ENCODE measurements at regions not wholly inside any gene's neighbourhood (a gene's known extent, or its start where the extent isn't known, plus 50 kb on each side); places are given as distances from the start of the nearest gene placed in this dataset.

DNA sequence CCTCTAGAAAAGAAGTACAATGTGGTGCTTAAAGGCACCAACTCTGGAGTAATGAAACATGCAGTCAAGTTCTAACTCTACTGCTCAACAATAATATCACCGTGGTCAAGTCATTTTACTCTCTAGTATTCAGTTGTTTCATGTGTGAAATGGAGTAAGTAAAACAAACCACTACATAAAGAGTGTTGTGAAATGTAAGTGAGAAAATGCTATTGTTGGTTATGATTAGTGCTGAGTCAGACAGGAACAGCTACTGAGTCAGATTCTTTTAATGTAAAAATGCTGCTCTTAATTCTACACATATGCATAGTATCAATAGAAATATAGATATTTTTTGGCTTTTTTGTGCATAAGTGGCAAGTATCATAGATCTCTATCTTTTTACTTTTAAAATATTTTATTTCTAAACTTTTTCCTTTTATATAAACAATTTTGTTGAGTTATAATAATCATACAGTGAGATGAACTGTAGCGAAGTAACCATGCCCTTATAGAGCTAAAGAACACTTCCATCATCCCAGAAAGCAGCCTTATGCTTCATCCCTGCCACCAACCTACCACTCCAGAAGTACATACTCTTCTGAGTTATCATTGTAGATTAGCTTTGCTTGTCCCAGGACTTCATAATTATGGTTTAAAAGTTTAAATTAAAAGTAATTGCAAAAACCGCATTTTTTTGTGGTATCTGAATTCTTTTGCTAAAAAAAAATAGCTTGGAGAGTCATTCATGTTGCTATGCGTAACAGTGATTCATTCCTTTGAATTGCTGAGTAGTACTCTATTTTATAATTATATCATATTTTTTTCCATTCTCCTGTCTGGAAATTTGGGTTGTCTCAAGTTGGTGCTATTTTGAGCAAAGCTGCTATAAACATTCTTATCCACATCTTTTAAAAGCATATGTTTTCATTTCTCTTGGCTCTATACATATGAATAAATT, 548.2 kb upstream of the CLINT1 start:
- DNase-seq (ENCODE audit: low read depth): no peak

DNA sequence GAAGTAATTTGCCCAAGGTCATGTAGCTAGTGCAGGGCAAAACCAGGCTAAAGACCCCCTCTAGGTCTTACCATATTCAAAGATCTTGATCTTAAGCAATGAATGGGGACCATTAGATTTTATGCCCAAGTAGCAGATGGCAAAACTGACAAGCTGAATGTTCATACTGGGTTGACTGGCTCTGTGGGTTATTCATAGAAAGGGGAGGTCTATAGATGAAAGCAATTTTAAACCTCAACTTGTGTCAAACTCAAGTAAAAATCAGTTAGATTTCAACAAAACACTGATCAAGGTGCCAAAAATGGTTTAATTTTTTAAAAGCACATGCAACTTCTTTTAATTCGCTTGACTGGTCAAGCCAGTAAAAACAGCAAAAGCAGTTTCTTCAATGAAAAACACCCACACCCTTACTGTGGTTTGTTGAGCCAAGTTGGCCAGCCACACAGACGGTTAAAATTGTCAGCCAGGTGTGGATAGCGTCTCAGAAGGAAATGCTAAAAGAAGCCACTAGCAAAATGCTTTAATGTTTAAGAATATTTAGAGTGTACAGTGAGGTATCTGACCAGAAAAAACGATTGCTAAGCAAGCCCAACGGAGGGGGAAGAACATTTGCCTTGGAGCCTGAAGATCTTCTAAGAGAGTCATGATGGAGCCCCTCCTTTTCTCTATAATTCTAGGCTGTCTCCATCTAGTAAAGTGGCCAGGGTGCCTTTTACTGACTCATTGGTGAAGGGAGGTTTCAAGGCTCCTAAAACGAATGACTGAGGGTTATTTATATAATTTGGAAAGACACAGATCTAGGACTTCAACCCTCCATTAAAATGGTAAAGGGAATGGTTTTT, 539.6 kb upstream of the CLINT1 start:
- no peak for DNase-seq (ENCODE audit: low read depth)

DNA sequence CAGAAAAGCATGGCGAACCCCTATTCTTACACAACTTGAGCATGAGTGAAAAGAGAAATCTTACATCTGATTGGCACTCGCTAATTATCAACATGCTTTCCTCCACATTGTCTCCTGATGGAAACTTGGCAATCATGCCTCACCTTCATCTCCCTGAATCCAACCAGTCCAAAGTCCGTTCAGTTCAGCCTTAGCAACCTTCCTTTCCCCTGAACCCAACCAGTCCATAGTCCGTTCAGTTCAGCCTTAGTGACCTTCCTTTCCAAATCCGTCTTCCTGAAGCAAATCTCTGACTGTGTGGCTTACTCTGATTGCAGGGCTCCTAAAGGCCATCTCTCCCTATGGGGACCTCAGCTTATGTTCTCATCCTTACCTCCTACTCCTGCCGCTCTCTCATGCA, 538.3 kb upstream of the CLINT1 start:
- DNase-seq (ENCODE audit: low read depth): no peak

- DNase-seq (ENCODE audit: low read depth): no peak
Measured at GRCh38 chr5:158394102-158394501, 535.2 kb upstream of the CLINT1 start.

- no peak for DNase-seq (ENCODE audit: low read depth)
Measured at GRCh38 chr5:158393457-158393856, 534.5 kb upstream of the CLINT1 start.

DNA sequence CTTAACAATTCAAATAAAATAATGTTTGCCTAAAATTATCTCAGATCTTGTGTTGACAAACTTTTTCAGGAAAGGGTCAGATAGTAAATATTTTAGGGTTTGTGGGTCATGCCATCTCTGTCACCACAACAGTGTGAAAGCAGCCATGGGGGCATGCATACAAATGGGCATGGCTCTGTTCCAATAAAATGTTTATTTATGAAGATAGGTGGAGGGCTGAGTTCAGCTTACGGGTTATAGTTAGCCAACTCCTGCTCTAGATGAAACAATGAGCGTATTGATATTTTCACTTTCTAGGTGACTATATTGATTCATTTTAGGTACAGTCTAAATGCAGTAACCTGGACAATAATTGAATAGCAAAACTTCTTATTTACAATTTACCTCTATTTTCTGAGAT, 533.8 kb upstream of the CLINT1 start:
- DNase-seq (ENCODE audit: low read depth): no peak

- no peak for DNase-seq (ENCODE audit: low read depth)
Measured at GRCh38 chr5:158390577-158390976, 531.6 kb upstream of the CLINT1 start.

DNA sequence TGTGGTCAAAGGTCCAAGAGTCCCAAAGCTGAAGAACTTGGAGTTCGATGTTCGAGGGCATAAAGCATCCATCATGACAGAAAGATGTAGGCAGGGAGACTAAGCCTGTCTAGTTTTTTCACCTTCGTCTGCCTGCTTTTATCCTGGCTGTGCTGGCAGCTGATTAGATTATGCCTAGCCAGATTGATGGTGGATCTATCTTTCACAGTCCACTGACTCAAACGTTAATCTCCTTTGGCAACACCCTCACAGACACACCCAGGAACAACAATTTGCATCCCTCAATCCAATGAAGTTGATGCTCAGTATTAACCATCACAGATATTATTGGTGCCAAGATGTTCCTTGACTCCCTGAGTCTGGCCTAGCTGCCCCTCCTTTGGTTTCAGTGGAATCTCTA, 530.8 kb upstream of the CLINT1 start:
- no peak for DNase-seq (ENCODE audit: low read depth)

DNA sequence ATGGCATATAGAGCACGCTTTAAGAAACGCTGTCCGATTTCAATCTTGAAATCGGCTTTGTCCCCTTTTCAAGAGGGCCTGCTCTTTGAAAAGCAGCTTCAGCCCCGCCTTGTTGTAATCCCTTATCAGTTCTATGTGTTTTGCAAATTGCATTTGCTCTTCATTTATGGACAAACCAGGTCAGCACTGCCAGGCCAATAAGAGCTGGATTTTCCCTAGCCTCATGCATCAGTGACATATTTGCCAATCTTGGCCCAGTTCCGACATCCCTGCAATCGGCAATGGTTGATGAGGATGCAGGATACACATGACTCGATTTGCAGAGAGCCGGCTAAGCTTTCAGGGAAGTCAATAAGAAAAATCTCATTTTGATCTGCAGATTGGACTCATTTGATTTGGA, 529.1 kb upstream of the CLINT1 start:
- no peak for DNase-seq (ENCODE audit: low read depth)

DNA sequence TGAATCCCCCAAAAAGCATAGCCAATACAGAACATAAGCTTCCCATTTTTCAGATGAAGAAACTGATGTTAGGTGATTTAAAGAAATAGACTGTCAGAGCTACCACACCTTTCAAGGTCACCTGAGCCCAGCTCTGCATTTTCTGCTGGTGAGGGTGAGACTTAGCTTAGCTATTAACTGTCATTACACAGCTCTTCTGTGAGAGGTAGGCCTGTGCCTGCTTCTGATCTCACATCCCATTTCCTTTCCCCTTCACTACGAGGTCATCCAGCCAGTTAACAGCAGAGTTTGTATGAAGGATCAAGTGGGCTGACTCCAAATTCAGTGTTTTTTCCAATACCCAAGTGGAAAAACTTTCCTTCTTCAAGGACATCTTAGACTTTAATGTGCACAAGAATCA, 528.6 kb upstream of the CLINT1 start:
- no peak for DNase-seq (ENCODE audit: low read depth)

DNA sequence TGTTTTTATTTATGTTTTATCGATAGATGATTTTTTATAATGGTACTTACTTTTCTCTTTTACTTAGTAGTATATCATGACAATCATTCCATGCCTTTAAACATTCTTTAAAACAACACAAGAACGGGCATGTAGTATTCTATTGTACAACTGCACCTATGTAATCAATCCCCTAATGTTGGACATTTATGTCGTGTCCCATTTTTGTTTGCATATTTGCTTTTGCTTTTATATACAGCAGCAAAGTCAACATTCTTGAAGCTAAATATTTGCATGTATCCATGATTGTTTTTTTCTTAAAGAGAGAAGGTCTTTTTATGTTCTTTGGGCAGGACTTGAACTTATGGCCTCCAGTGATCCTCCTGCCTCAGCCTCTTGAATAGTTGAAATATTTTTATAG, 527.0 kb upstream of the CLINT1 start:
- no peak for DNase-seq (ENCODE audit: low read depth)

DNA sequence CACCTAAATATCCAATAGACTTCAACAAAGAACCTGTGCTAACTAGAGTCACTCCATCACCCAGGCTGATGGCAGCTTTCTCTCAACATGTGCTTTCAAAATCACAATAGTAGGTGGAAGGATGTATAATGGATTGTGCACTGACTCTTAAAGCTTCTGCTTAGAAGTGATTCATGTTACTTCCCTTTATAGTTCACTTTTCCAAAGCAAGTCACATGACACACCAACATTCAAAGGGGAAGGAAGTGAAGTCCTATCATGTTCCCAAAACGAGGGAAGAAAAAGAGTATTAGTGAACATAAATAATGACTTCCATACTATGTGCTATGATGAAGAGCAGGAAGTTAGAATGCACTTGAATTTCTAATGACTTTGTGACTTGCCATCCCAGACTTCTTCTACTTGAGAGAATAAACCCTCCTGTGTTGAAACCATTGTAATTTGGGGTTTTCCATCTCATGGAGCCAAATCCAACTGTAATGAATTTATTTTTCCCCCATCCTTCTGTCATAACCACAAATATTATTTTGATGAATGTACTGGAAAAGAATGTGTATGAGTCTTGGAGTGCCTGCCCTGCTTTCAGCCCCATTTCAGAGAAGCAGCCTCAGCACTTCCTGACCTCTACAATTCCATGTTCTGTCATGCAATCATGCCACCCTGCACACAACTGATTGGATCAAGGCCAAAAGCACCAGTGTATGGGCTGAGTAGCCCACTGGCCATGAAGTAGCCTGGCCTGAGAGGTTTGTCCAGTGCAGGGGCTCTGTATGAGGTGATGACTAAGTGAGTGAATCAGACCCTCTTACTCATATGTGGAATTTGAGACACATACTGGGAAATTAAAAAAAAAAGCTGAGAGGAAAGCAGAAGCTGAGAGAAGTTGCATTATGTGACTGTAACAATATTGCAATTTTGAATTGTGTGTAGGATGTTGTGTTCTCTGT, 525.9 kb upstream of the CLINT1 start:
- no peak for DNase-seq (ENCODE audit: low read depth)

- DNase-seq (ENCODE audit: low read depth): no peak
Measured at GRCh38 chr5:158383486-158383885, 524.5 kb upstream of the CLINT1 start.

GRCh38 chr5:158382473-158382872, 523.5 kb upstream of the CLINT1 start:
- no peak for DNase-seq (ENCODE audit: low read depth)

GRCh38 chr5:158381614-158382160, 522.7 kb upstream of the CLINT1 start:
- no peak for DNase-seq (ENCODE audit: low read depth)

- DNase-seq (ENCODE audit: low read depth): no peak
Measured at GRCh38 chr5:158380661-158381060, 521.7 kb upstream of the CLINT1 start.

DNA sequence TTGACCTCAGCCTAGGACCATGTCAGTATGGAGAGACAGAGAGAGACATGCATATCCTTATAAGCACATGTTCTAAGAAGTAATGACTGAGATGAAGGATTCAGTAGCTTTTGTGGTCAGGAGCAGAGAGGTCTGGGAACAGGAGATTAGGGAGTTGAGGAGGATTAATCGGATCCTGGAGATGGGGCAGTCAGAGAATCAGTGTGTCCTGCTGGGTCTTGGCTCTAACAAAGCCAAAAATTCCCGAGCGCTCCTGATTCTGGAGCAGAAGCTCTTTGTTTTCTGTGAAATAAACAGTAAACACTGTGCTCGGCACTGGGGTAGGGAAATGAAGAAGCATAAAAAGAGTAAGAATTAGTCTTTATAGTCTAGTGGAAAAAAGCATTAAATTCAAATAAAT, 520.0 kb upstream of the CLINT1 start:
- DNase-seq (ENCODE audit: low read depth): no peak

DNA sequence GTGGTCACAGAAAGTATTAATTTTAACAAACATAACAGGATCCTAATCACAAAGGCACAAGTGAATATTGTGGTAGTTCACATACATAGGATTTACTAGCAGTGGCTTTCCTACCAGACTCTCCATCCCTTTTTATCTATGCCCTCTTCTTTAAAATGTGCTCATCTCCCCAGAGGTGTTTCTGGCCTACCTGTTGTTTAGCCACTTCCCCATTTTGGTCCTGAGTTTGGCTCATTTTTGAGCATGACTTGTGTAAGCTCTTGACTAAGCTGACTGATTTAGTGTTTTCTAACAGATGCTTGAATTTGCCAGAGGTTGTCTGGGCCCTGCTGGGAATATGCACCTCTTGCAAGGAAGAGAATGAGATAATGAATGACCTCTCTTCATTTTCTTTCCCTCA, 517.7 kb upstream of the CLINT1 start:
- no peak for DNase-seq (ENCODE audit: low read depth)

- DNase-seq (ENCODE audit: low read depth): no peak
Measured at GRCh38 chr5:158375531-158375930, 516.6 kb upstream of the CLINT1 start.

GRCh38 chr5:158373608-158374395, 514.9 kb upstream of the CLINT1 start:
- no peak for DNase-seq (ENCODE audit: low read depth)

GRCh38 chr5:158369241-158369640, 510.3 kb upstream of the CLINT1 start:
- DNase-seq (ENCODE audit: low read depth): no peak

All from activated T-cell treated with anti-CD3 and anti-CD28 coated beads for 1 hour (primary cell).